ENCODE measurements at regions not wholly inside any gene's neighbourhood (a gene's known extent, or its start where the extent isn't known, plus 50 kb on each side); places are given as distances from the start of the nearest gene placed in this dataset.

GRCh38 chr3:3998140-3998922 lies 199.1 kb downstream of the LRRN1 start:
- no peak for TF ChIP-seq POLR2A (IDR thresholded peaks at IDR 0.05)
- peak; percentile 21 to 55 (median 37) for TF ChIP-seq CTCF (IDR thresholded peaks at IDR 0.05)

Measured in transverse colon (tissue), 3 donors.